AML-193 (cell line): ENCODE measurements at regions not wholly inside any gene's neighbourhood (a gene's known extent, or its start where the extent isn't known, plus 50 kb on each side); places are given as distances from the start of the nearest gene placed in this dataset.

Experiments
- DNase-seq, 2 experiments: peaks; one replicate each; lab custom pipeline; 2025; lab: John Stamatoyannopoulos, UW

DNA sequence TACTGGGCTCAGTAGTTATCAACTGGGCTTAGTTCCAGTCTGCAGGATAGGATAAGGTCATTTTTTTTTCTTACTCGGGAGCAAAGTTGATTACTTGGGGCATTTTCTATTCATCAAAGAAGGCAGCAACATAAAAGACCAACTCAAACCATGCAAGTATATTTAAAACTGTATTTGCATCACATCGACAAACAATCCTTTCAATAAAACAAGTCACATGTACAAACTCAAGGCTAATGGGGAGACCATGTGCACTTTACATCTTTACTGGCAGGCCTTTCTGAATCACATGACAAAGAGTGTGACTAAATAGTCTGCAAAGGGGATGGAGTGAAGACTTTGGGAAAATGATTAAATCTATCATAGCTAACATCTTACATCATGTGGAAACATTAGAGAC lies 610.4 kb upstream of the BOD1L1 start:
- no peak for DNase-seq

GRCh38 chr4:14241574-14241973 lies 614.0 kb upstream of the BOD1L1 start:
- DNase-seq: no peak

- DNase-seq: no peak
Measured at GRCh38 chr4:14247767-14248166, 620.2 kb upstream of the BOD1L1 start.

- DNase-seq: no peak
Measured at GRCh38 chr4:14249226-14249625, 621.7 kb upstream of the BOD1L1 start.

GRCh38 chr4:14254252-14254651 lies 626.7 kb upstream of the BOD1L1 start:
- DNase-seq: peak; percentile 8

DNA sequence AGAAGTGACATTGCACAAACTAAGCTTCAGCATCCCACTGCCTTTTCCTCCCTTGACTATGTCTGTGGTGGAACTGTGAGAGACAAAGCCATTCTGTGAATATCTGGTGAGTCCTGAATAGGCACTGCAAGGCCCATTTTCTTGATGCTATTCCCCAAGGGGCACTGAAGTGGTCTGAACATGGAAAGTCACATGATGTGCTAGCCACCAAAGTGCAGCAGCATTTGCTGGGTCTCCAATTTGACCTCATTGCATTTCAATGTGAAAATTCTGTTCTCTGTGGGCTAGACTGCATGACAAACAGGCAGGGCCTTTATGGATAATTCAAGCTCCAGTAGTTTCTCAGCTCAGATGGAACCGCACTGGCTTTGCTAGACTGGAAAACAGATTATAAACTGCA lies 627.4 kb upstream of the BOD1L1 start:
- no peak for DNase-seq

GRCh38 chr4:14257903-14258302 lies 630.4 kb upstream of the BOD1L1 start:
- no peak for DNase-seq

GRCh38 chr4:14259936-14260335 lies 632.4 kb upstream of the BOD1L1 start:
- DNase-seq: no peak

GRCh38 chr4:14260591-14260990 lies 633.1 kb upstream of the BOD1L1 start:
- no peak for DNase-seq

GRCh38 chr4:14262221-14262620 lies 634.7 kb upstream of the BOD1L1 start:
- DNase-seq: no peak

GRCh38 chr4:14264437-14264836 lies 636.9 kb upstream of the BOD1L1 start:
- DNase-seq: no peak

GRCh38 chr4:14265651-14266050 lies 638.1 kb upstream of the BOD1L1 start:
- no peak for DNase-seq

DNA sequence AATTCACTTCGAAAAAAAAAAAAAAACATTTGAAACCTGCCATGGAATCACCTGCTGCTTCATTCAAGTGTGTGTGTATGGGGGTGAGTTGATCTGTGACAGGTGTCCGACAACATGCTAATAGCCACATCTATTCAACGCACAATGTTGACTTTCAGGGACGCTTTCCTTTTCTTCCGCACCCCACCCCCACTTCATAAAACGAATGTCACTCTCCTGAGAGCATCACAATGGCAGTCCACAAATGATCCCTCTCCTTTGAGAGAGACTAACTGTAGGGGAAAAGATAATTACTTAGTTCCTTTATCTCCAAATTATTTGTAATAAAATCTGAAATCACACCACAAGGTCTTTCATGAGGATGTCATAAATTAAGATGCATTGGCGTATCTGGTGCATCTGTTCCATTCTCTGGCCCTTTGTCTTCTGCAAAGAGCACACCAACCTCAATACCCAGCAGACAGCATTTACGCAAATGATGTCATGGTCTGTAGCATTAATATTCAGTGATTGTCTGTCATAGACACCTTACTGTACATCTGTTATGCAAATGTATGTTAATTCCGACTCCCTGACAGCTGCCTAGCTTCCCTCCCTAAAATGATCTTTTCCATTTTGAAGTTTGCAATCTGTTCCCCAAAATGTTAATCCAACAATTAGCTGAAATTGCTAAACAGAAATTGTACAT lies 640.0 kb upstream of the BOD1L1 start:
- no peak for DNase-seq

- DNase-seq: peak; percentile 72 to 78
Measured at GRCh38 chr4:14269824-14270223, 642.3 kb upstream of the BOD1L1 start.

GRCh38 chr4:14272206-14272605 lies 644.7 kb upstream of the BOD1L1 start:
- no peak for DNase-seq

- no peak for DNase-seq
Measured at GRCh38 chr4:14277505-14277904, 650.0 kb upstream of the BOD1L1 start.

DNA sequence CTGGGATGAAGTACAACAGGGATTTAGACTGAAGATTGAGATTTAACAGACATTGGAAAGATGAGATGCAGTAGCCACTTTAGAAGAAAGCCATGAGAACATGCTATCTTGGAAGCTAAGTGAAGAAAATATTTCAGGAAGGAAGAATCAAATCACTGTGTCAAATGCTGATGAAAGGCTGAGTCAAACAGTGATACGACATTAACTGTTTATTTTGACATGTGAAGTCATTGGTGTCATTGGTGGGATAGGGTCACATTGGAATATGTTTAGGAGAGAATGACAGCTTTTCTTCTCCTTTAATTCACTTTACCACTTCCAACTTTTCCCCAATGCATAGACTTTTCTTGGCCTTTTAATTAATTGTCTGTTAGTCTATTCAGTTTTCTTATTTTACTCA lies 653.0 kb upstream of the BOD1L1 start:
- no peak for DNase-seq

DNA sequence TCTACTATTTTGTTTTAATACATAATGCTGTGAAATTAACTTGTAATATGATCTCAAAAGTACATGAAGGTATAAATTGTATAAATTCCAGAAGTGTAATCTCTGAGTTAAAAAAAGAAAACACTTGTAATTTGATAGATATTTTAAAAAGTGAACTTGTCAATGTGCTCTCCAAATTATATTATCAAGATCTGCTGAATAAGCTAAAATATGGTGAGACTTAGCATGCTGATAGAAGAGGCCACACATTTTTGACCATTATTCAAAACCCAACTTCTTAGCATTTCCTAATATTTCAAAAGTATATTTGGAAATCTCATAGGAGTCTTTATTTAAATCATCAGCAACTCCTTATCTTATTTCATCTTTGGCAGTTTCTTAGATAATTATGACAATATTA lies 657.1 kb upstream of the BOD1L1 start:
- no peak for DNase-seq

- no peak for DNase-seq
Measured at GRCh38 chr4:14289708-14290107, 662.2 kb upstream of the BOD1L1 start.

DNA sequence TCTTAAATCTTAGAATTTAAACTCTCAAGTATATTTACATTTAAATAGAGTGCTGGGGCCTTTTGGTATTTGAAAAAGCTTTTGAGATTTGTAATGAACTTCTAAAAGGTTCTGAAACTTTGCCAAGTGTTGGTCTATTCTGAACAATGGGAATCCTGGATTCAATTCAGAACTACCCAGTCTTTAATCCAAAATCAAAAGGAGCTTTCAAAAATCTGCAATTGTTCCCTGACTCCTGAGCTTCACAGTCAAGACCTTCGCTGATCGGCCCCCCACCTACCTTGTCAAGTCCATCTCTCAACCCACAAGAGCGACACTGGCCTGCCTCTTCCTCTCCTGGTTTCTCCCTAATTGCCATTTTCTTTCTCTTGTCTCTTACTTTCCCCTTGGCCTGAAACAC lies 666.1 kb upstream of the BOD1L1 start:
- no peak for DNase-seq

DNA sequence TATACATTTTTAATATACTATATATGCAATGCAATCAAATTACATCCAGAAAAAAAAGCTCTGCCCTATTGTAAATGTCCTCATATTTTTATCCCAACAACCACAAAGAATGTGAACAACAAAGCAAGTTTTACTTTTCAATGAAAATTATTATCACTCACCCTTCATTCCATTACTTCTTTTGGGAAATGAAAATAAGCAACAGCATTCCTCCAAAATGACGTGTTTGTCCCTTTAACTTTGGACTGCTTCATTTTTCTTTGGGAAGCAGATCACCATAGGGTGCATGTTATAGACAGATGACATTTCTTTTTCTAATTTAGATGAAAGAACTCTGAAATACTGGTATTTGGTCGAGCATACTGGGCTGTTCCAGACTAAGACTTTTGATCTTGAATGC lies 667.1 kb upstream of the BOD1L1 start:
- no peak for DNase-seq

DNA sequence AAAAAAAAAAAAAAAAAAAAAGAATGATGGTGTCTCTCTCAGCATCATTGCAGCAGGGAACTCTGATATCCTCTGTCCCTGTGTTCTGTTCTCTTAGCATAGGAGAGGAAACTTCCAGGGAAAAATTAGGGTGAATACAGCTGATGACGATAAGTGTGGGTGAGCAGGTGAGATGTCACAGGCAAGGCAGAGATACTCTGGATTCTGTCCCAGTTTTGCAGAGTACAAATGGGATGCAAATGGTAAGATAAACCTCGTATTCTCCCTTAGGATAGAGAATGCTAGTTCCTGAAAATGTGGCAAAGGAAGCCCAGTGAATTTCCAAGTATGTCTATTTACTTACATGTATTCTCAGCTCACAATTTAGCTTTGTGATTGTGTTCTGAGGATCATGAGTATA lies 671.6 kb upstream of the BOD1L1 start:
- DNase-seq: no peak

DNA sequence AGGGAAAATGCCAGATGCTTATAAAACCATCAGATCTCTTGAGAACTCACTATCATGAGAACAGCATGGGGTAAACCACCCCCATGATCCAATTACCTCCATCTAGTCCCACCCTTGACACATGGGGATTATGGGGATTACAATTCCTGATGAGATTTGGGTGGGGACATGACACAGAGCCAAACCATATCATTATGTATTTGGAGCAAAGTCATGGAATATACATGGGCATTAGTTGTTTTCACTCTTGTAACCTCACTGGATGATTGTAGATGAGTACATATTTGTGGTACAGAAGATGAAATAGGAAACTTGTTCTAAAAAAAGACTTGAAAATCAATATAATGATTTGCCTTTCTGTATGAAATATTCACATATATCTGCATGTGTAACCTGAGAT lies 674.5 kb upstream of the BOD1L1 start:
- no peak for DNase-seq

DNA sequence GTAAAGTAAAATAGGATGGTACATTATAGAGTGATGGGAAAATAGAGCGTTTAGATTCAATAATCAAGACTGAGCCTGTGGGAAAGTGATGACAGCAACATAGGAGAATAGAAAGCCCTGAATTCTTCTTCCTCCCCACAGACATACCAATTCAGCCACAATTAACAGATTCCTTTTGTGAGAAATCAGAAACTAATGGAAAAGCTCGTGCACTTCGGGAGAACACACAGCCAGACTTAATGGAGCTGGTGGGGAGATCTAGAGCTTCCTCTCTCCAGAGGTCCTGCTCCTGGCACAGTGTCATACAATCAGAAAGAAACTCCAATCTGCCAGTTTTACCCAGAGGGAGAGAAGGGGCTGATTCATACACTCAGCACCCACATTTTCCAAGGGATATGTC lies 676.3 kb upstream of the BOD1L1 start:
- DNase-seq: no peak

- DNase-seq: no peak
Measured at GRCh38 chr4:14308229-14308651, 680.7 kb upstream of the BOD1L1 start.
